HEK293 (cell line): ENCODE measurements at regions not wholly inside any gene's neighbourhood (a gene's known extent, or its start where the extent isn't known, plus 50 kb on each side); places are given as distances from the start of the nearest gene placed in this dataset.
A peak's percentile ranks its signal among the peaks of the same experiment; 100 is the strongest.

Experiments used
- CTCF ChIA-PET: fragments of 350-600 bp; formaldehyde crosslinking; extraction: SDS; loops from one replicate; lab custom pipeline; 2021; ENCODE audit warnings: antibody characterized with exemption; lab: Yijun Ruan, JAX
- POLR2A ChIA-PET: fragments of 300-600 bp; formaldehyde crosslinking; extraction: SDS; loops from one replicate; lab custom pipeline; 2020; ENCODE audit warnings: antibody characterized with exemption, inconsistent platforms; lab: Yijun Ruan, JAX
- H3K27ac ChIP-seq: fragments of 200-500 bp; sonication (Bioruptor generic); 2 replicates; pipeline ENCODE4 v1.5.1; 2014; ENCODE audit warnings: low read depth, low read length, control low read depth, inconsistent platforms; ENCODE audit errors: extremely low read depth
- H3K36me3 ChIP-seq, 2 experiments: fragments of 200-500 bp in 1 of 2; sonication (Bioruptor generic) in 1 of 2; 1 replicate in 1 of 2; 2 replicates in 1 of 2; pipeline ENCODE4 v1.5.1; 2014 to 2017; ENCODE audit warnings: inconsistent platforms in 2 of 2, low read length in 2 of 2; ENCODE audit not compliant: control insufficient read depth in 2 of 2, insufficient read depth in 1 of 2
- H3K4me1 ChIP-seq: fragments of 200-500 bp; sonication (Bioruptor generic); 2 replicates; pipeline ENCODE4 v1.5.1; 2014; ENCODE audit warnings: mild to moderate bottlenecking, low read length, inconsistent platforms; ENCODE audit not compliant: control insufficient read depth, insufficient read depth
- H3K4me3 ChIP-seq: 2 replicates; pipeline ENCODE4 v1.5.1; 2011; ENCODE audit warnings: low read depth, mild to moderate bottlenecking, control low read depth, low read length, moderate library complexity
- H3K9me3 ChIP-seq: fragments of 200-500 bp; sonication (Bioruptor generic); 2 replicates; pipeline ENCODE4 v1.5.1; 2014; ENCODE audit warnings: low read depth, low read length, inconsistent platforms; ENCODE audit not compliant: control insufficient read depth, insufficient read depth
- HOXD13 ChIP-seq: sonication (generic); formaldehyde crosslinking; IDR thresholded peaks from 2 replicates; pipeline ENCODE4 v1.8.0; 2022; ENCODE audit warnings: missing genetic modification reagents, borderline replicate concordance
- TRIM28 ChIP-seq: IDR thresholded peaks from 2 replicates; pipeline ENCODE4 v1.6.1; 2011; ENCODE audit warnings: low read length, control low read depth, borderline replicate concordance
- ZNF10 ChIP-seq: fragments of 450-650 bp; formaldehyde crosslinking; IDR thresholded peaks from 2 replicates; pipeline ENCODE4 v1.5.1; 2017; ENCODE audit warnings: missing biosample characterization, missing genetic modification characterization
- ZNF112 ChIP-seq: fragments of 450-650 bp; formaldehyde crosslinking; IDR thresholded peaks from 2 replicates; pipeline ENCODE4 v1.5.0; 2017; ENCODE audit warnings: missing biosample characterization, missing genetic modification characterization
- ZNF146 ChIP-seq: fragments of 450-650 bp; formaldehyde crosslinking; IDR thresholded peaks from 2 replicates; pipeline ENCODE4 v1.5.1; 2016; ENCODE audit warnings: missing biosample characterization, missing genetic modification characterization
- ZNF175 ChIP-seq: fragments of 450-650 bp; formaldehyde crosslinking; IDR thresholded peaks from 2 replicates; pipeline ENCODE4 v1.5.1; 2016; ENCODE audit warnings: missing biosample characterization, missing genetic modification characterization
- ZNF350 ChIP-seq: fragments of 450-650 bp; formaldehyde crosslinking; IDR thresholded peaks from 2 replicates; pipeline ENCODE4 v1.5.0; 2017; ENCODE audit warnings: missing biosample characterization, mild to moderate bottlenecking, missing genetic modification characterization
- ZNF521 ChIP-seq: fragments of 450-650 bp; formaldehyde crosslinking; IDR thresholded peaks from 2 replicates; pipeline ENCODE4 v1.5.1; 2017; ENCODE audit warnings: missing biosample characterization, mild to moderate bottlenecking, missing genetic modification characterization
- ZNF530 ChIP-seq: fragments of 450-650 bp; formaldehyde crosslinking; IDR thresholded peaks from 2 replicates; pipeline ENCODE4 v1.5.1; 2016; ENCODE audit warnings: low read depth, missing biosample characterization, missing genetic modification characterization
- ZNF626 ChIP-seq: fragments of 450-650 bp; sonication (Bioruptor Pico); formaldehyde crosslinking; IDR thresholded peaks from 2 replicates; pipeline ENCODE4 v1.5.1; 2018; ENCODE audit warnings: missing biosample characterization, missing genetic modification characterization, inconsistent platforms
- ZNF660 ChIP-seq: fragments of 450-650 bp; IDR thresholded peaks from 2 replicates; pipeline ENCODE4 v1.5.1; 2018; ENCODE audit warnings: missing biosample characterization, mild to moderate bottlenecking, missing genetic modification characterization
- ZNF707 ChIP-seq: fragments of 450-650 bp; formaldehyde crosslinking; IDR thresholded peaks from 2 replicates; pipeline ENCODE4 v1.5.1; 2016; ENCODE audit warnings: missing biosample characterization, missing genetic modification characterization
- ZNF785 ChIP-seq: fragments of 450-650 bp; formaldehyde crosslinking; IDR thresholded peaks from 2 replicates; pipeline ENCODE4 v1.5.1; 2016; ENCODE audit warnings: missing biosample characterization, missing genetic modification characterization
- TF ChIP-seq, protein P1 (sequence below): fragments of 450-650 bp; formaldehyde crosslinking; IDR thresholded peaks from 2 replicates; pipeline ENCODE4 v1.5.1; 2017; ENCODE audit warnings: missing biosample characterization, missing genetic modification characterization
- TF ChIP-seq, protein P2 (sequence below): fragments of 450-650 bp; formaldehyde crosslinking; IDR thresholded peaks from 2 replicates; pipeline ENCODE4 v1.5.1; 2016; ENCODE audit warnings: missing biosample characterization, missing genetic modification characterization, borderline replicate concordance

DNA sequence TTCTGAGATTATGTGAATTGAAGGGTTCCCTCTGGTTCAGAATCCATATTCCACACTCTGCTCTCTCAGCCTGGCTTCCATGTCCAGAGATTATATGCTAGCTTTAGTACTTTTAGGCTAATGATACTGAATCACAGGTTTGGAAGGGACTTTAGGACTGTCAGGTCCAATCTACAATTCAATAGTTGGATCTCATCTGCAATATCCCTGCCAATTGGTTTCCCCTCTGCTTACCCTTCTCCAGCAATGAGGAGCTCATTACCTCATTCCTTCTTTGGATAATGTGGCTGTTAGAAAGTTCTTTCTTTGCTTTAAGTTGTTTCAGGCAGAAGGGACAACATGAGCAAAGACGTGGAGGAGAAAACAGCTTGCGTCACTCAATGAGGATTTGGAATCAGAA is 245.3 kb downstream of the PLPP3 start:
- Histone ChIP-seq H3K9me3 (no peaks in the 10 kb centered on the region), H3K4me1 (no peaks in the 10 kb centered on the region), H3K27ac (no peak overlapping the region), H3K4me3 (no peak overlapping the region), H3K36me3 (no peaks in the 10 kb centered on the region)
- POLR2A ChIA-PET = no interaction called here
- TF ChIP-seq ZNF626 = no peak
- TF ChIP-seq ZNF146 (tag by site-specific recombination) = no peak
- TF ChIP-seq, protein P1, sequence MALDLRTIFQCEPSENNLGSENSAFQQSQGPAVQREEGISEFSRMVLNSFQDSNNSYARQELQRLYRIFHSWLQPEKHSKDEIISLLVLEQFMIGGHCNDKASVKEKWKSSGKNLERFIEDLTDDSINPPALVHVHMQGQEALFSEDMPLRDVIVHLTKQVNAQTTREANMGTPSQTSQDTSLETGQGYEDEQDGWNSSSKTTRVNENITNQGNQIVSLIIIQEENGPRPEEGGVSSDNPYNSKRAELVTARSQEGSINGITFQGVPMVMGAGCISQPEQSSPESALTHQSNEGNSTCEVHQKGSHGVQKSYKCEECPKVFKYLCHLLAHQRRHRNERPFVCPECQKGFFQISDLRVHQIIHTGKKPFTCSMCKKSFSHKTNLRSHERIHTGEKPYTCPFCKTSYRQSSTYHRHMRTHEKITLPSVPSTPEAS (tag by site-specific recombination) = no peak
- no peak for TF ChIP-seq ZNF707
- TF ChIP-seq ZNF530 = no peak
- TF ChIP-seq, protein P2, sequence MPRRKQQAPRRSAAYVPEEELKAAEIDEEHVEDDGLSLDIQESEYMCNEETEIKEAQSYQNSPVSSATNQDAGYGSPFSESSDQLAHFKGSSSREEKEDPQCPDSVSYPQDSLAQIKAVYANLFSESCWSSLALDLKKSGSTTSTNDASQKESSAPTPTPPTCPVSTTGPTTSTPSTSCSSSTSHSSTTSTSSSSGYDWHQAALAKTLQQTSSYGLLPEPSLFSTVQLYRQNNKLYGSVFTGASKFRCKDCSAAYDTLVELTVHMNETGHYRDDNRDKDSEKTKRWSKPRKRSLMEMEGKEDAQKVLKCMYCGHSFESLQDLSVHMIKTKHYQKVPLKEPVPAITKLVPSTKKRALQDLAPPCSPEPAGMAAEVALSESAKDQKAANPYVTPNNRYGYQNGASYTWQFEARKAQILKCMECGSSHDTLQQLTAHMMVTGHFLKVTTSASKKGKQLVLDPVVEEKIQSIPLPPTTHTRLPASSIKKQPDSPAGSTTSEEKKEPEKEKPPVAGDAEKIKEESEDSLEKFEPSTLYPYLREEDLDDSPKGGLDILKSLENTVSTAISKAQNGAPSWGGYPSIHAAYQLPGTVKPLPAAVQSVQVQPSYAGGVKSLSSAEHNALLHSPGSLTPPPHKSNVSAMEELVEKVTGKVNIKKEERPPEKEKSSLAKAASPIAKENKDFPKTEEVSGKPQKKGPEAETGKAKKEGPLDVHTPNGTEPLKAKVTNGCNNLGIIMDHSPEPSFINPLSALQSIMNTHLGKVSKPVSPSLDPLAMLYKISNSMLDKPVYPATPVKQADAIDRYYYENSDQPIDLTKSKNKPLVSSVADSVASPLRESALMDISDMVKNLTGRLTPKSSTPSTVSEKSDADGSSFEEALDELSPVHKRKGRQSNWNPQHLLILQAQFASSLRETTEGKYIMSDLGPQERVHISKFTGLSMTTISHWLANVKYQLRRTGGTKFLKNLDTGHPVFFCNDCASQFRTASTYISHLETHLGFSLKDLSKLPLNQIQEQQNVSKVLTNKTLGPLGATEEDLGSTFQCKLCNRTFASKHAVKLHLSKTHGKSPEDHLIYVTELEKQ (tag by site-specific recombination) = no peak
- CTCF ChIA-PET = interaction anchor here (0.6 kb wide), 1 partner anchor 473 kb away, joined by 3 read pairs; no protein-coding TSS in a partner anchor

DNA sequence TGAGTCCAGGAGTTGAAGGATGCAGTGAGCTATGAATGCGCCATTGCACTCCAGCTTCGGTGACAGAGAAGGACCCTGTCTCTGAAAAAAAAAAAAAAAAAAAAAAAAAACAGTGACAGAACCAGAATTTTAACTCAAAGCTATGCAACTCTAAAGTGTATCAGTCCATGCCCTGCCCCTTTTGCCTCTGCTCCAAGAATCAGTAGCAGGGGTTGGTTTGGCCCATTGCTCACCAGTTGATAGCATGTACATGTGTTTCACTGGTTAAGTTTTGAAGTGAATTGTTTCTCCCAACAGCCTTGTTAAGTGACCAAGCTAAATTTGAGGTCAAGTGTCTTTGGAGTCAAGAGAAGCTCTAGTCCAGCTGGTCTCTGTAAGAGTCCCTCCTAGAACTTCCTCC is 245.9 kb downstream of the PLPP3 start:
- TF ChIP-seq ZNF521 (tag by site-specific recombination) = no peak
- TF ChIP-seq ZNF10 (tag by site-specific recombination) = no peak
- no peak for TF ChIP-seq HOXD13 (CRISPR knock-in tag)
- ChIA-PET POLR2A (no interaction called here), CTCF (interaction anchor here (1.1 kb wide), 1 partner anchor 13 kb away, joined by 3 read pairs; no protein-coding TSS in a partner anchor)
- no peaks in the 10 kb centered on the region for H3K9me3 ChIP-seq
- H3K27ac ChIP-seq = no peak overlapping the region
- H3K4me1 ChIP-seq = no peaks in the 10 kb centered on the region
- H3K4me3 ChIP-seq = no peak overlapping the region
- H3K36me3 ChIP-seq = no peaks in the 10 kb centered on the region

DNA sequence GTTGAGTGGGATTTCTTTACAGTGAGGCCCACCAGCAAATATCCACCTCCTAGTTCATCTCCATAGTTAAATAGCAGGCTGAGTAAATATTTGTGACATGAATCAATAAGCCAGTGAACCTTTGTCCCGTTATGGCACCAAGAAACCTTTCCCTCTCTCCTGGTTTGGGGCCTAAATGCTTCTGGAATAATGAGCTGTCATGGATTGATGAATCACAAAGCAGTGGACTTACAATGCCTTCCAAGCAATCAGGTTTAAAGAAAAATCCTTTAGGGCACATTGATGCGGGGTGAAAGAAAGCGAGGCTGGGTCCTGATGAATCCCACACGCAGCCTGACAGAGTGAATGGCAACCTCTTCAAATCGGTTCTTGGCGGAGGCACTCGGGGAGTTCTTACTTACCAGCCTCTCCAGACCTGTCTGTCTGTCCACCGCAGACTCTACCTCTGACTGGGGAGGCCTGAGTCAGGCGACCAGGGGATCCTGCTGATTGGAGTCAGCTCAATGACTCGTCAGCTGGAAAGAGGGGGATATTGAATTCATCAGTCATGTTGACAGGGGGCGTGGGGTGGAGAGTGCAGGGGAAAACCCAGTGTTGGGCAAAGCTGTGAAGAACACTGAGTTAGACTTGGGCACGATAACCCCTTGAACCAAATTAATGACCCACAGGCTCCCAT is 247.3 kb downstream of the PLPP3 start:
- TF ChIP-seq ZNF785 (tag by site-specific recombination) (no peak), ZNF350 (tag by site-specific recombination) (no peak), ZNF112 (tag by site-specific recombination) (no peak), ZNF660 (tag by site-specific recombination) (no peak)
- Histone ChIP-seq H3K9me3 (no peaks in the 10 kb centered on the region), H3K27ac (no peak overlapping the region), H3K4me3 (no peak overlapping the region), H3K4me1 (no peaks in the 10 kb centered on the region), H3K36me3 (no peaks in the 10 kb centered on the region)
- ChIA-PET POLR2A (no interaction called here), CTCF (no interaction called here)

DNA sequence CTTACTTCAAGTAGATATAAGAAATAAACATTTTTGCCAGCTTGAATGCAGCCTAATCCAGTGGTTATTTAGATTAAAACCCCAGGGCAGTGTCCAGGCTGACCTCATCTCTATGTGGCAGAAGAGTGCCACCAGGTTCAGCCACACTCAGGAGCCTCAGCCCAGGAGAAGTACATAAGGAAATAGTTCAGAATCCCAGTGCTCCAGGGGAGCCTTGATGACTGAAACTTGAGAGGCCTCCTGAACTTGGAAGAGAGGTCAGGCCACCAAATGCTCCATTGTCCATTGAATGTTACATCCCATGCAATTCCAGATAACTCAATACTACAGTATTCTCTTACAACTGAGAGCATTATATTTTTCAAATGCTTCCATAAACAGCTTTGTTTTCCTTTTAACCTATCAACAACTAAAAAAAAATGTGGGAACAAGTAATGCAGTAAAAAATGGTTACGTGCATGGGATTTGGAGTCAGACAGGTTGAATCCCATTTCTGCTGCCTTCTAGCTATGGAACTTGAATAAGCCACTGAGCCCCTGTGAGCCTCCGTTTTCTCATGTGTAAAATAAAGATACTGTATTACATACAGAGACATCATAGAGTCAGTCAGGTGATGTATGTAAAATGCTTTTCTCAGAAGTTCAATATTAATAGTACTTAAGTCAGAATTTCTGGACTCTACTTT is 248.0 kb downstream of the PLPP3 start:
- no peak for TF ChIP-seq ZNF175 (tag by site-specific recombination)
- 0 out of 2 replicates have a peak, but pooled peaks have one; percentile 27 for TF ChIP-seq TRIM28
- TF ChIP-seq, all 188 proteins: peak for 1
- Histone ChIP-seq H3K36me3 (no peaks in the 10 kb centered on the region), H3K9me3 (no peaks in the 10 kb centered on the region), H3K4me1 (no peaks in the 10 kb centered on the region), H3K27ac (no peak overlapping the region), H3K4me3 (no peak overlapping the region)
- CTCF ChIA-PET = no interaction called here
- POLR2A ChIA-PET = no interaction called here
